Retina (tissue), 1 donor: ENCODE measurements at regions not wholly inside any gene's neighbourhood (a gene's known extent, or its start where the extent isn't known, plus 50 kb on each side); places are given as distances from the start of the nearest gene placed in this dataset.

Source experiments
- DNase-seq: peaks from one replicate; pipeline ENCODE4 v3.0.0-alpha.2; 2016

DNA sequence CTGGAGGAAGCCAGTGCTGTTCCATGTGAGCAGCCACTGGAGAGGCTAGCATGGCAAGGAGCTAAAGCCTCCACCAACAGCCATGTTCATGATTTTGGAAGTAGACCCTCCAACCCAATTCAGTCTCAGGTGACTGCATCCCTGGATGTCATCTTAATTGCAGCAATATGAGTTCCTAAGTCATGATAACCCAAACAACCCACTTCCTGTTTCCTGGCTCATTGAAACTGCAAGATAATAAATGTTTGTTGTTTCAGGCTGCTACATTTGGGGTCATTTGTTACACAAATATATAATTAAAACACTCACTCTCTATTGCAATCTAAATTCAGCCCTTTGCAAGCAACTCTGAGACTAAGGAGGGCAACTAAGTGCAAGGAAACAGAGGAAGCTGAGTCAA is 62.4 kb upstream of the SLC24A5 start:
- no peak for DNase-seq

DNA sequence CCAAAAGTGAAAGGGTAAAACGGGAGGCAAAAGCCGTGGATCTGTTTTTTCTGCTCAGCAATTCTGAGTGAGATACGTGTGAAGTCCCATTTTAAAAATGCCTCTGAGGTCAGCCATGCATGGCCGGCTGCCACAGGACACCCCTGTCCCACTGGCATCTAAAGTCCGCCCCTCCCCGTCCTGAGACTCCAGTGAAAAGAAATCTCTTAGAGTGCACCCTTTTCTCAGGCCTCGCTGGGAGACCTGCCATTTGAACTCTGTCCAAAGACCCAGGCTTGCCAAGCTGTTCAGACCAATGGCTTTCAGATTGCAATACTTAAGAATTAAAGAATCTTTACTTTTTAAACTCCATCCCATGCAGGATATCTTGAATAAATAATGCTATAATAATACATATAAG is 61.0 kb upstream of the SLC24A5 start:
- DNase-seq: no peak

DNA sequence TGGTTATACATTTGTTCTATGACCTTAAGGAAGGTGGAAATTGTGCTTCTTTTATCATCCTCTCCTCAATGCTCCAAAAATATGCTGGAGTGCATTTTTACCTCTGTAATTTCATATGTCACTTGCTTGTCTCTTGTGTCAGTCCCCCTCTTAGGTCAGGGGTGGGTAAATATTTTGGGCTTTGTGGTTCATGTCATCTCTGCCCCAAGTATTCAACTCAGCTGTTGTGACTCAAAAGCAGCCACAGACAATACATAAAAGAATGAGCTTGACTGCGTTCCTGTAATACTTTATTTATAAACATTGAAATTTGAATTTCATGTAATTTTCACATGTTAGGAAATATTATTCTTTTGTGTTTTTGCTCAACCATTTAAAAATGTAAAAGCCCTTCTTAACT is 60.4 kb upstream of the SLC24A5 start:
- no peak for DNase-seq

DNA sequence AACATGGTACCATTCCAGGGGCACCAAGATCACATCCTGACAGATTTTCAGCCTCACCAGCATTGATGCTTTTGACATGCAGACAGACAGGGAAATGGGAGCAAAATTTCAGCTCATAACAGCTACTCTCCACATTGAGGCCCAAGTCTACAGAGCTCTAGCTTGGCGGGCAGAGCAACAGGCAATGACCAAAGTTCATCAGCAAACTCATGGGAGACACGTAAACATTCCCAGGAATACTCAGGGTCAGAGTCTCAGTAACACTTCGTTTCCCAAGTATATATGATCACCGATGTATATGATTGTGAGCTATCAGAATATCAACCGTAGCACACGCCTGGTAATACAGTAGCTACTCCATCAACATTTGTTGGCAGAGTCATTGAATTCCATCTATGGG is 59.2 kb upstream of the SLC24A5 start:
- DNase-seq: no peak

DNA sequence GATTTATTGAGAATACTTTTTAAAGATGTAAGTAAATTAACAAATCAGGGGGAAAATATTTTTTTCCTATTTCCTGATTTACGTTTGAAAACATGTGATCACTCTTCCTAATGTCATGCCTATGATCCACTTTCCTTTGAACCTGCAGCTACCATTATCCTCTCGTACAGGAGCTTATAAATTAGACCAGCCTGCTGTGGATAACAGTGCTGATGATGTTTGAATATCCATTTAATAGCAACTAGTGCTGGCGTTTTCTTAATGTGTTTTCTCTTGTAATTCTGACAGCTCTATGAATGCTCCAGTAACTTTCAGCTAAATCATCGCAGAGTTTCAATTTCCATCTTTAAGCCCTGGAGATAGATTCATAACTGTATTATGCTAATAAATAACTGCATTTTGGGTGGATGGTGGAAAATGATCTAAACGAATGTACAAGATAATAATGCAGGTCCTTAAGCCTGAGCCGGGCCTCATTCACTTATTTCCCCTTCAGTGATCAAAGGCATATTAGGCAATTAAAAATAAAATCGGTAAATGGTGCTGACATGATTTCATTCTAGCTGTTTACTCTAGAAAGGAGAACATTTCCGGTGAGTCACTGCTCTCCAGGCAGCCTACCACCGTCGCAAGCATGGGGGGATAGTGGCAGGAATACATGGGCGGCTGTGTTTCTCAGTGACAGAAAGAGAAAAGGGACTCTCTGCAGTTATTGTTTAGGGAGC is 58.5 kb upstream of the SLC24A5 start:
- DNase-seq: peak; percentile 62

DNA sequence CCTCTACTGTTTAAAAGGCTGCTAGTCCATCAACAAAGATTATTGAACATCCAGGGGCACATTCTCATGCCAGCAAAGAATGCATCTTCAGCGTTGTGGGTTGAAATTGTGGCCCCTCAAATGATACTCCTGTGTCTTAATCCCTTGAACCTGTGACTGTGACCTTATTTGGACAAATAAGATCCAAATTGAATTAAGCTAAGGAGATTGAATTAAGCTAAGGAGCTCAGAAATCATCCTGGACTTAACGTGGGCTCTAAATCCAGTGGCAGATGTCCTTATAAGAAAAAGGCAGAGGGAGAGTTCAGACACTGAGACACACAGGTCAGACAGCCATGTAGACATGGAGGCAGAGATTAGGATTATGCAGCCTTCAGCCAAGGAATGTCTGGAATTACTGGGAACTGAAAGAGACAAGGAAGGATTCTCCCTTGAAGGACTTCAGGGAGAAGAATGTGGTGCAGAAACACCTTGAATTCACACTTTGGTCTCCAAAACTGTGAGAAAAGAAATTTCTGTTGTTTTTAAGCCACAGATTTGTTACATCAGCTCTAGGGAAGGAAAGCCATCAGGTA is 57.3 kb upstream of the SLC24A5 start:
- peak; percentile 19 for DNase-seq

DNA sequence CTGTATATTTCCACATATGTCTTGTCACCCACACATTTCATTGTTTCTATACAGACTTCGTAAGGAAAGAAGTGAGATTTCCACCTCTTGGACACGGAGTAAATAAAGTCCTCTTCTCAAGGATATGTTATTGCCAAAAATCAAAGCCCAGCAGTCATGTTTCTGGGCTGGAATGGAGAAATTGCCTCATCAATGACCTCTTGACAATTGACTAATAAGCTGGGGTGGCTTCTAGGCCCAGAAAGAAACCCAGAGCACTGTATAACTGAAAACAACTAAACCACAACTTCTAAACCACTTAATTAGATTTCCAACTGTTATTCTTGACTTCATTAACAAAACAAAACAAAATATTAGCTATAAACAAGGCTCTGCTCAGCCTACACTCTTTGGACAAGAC is 56.4 kb upstream of the SLC24A5 start:
- DNase-seq: no peak

DNA sequence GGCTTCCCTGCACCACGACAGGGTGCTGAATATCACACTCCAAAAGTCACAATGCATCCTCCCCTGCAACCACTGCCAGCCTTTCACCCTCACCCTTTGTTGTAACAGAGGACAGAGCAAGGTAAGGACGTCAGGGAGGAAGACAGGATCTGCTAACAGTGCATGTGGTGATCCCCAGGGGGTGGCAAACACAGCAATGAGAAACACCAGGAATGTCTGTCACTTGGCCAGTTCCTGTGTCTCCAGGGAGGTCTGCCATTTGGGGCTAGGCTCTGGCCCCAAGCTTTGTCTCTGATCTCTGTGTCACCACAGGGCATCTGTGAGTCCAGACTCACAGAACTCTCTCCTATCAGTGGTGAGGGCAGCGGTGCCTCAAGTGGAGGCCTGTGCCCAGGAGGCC is 54.3 kb upstream of the SLC24A5 start:
- no peak for DNase-seq
